ENCODE measurements at regions not wholly inside any gene's neighbourhood (a gene's known extent, or its start where the extent isn't known, plus 50 kb on each side); places are given as distances from the start of the nearest gene placed in this dataset.

GRCh38 chr12:75699728-75700496 lies 188.5 kb upstream of the KRR1 start:
- H3K27me3 ChIP-seq (ENCODE audit: control insufficient read depth in 2 of 2, insufficient read depth in 2 of 2, low read length in 2 of 2) = no peaks in the 10 kb centered on the region
- peaks cover 0 to 18% of the 10 kb centered on the region in 2 experiments; a peak in 2 of 5 replicates for H3K4me1 ChIP-seq (replicated peaks in 1 of 2; ENCODE audit: control insufficient read depth in 2 of 2, insufficient read depth in 2 of 2, low read length in 2 of 2)
- H3K9ac ChIP-seq (ENCODE audit: insufficient read depth in 1 of 2, low read depth in 2 of 2, low read length in 2 of 2) = 0 out of 4 replicates have a peak overlapping the region, but pooled peaks of 1 of the 2 experiments have one; percentile 21
- no peak overlapping the region for H3K4me2 ChIP-seq (ENCODE audit: insufficient read depth, low read length)
- H3K9me1 ChIP-seq (ENCODE audit: control insufficient read depth, insufficient read depth, low read length) = no peaks in the 10 kb centered on the region
- H3K9me3 ChIP-seq (replicated peaks; ENCODE audit: control insufficient read depth, insufficient read depth, low read depth, low read length) = no peaks in the 10 kb centered on the region
- H2AFZ ChIP-seq (ENCODE audit: low read depth, low read length) = peak overlapping the region; percentile 86
- no peaks in the 10 kb centered on the region for H3K79me2 ChIP-seq (ENCODE audit: control insufficient read depth, insufficient read depth, low read length)
- ChIA-PET POLR2A (no interaction called here), CTCF (ENCODE audit: low intra/inter-chr PET ratio) (no interaction called here)
- ATAC-seq = peak; percentile 78
- H4K20me1 ChIP-seq (replicated peaks; ENCODE audit: control insufficient read depth, insufficient read depth, low read length) = no peaks in the 10 kb centered on the region
- DNase-seq (ENCODE audit: extremely low read depth in 1 of 4, low spot score in 3 of 4) = peak in 1 of 4 experiments; percentile 57
- intact Hi-C loops (cut with micrococcal nuclease) = loop anchor here (10.0 kb wide), 1 partner anchor 195 kb away; no protein-coding TSS in a partner anchor
- FAIRE-seq = peak; percentile 23
- BruUV-seq (replicated peaks) = no TSS peak
- no peak overlapping the region for H3K4me3 ChIP-seq
- no peaks in the 10 kb centered on the region for H3K36me3 ChIP-seq (ENCODE audit: control insufficient read depth, insufficient read depth, low read length)
- WGBS (ENCODE audit: insufficient coverage, low coverage, missing lambda C conversion rate) = 26% methylated on average over 7 of the region's 7 CpGs
- in situ Hi-C loops (cut with MboI) = no loop called here
- H3K27ac ChIP-seq (ENCODE audit: extremely low read depth, low read depth, low read length) = peak overlapping the region; percentile 54; the same call in 1 of the 3 replicates
- TF ChIP-seq SMARCA4 (IDR thresholded peaks at IDR 0.05) (0 out of 2 replicates have a peak, but pooled peaks have one; percentile 32), ATF1 (CRISPR knock-in tag; IDR thresholded peaks at IDR 0.05) (no peak), ATF1 (tag; IDR thresholded peaks at IDR 0.05) (peak; percentile 70), DPF2 (IDR thresholded peaks at IDR 0.05) (peak; percentile 31; the same call in 1 of the 2 replicates), CREM (IDR thresholded peaks at IDR 0.05; ENCODE audit: low read depth) (0 out of 2 replicates have a peak, but pooled peaks have one; percentile 11), ZNF512 (tag; IDR thresholded peaks at IDR 0.05) (0 out of 2 replicates have a peak, but pooled peaks have one; percentile 9), RAD21 (CRISPR knock-in tag; conservative IDR thresholded peaks at IDR 0.05 in 1 of 2, IDR thresholded peaks at IDR 0.05 in 1 of 2) (no peak), CBFB (CRISPR knock-in tag; IDR thresholded peaks at IDR 0.05) (no peak), ATF3 (IDR thresholded peaks at IDR 0.05) (0 out of 2 replicates have a peak, but pooled peaks have one; percentile 20), ATF3 (CRISPR knock-in tag; conservative IDR thresholded peaks at IDR 0.05) (no peak), FOSL1 (tag; conservative IDR thresholded peaks at IDR 0.05) (0 out of 2 replicates have a peak, but pooled peaks have one; percentile 41)
